ENCODE measurements at regions not wholly inside any gene's neighbourhood (a gene's known extent, or its start where the extent isn't known, plus 50 kb on each side); places are given as distances from the start of the nearest gene placed in this dataset.
"Not testable (repeated sequence)": the region's sequence is repeated elsewhere in the genome, so short reads cannot be mapped to it uniquely, and the experiment has no call there.

DNA sequence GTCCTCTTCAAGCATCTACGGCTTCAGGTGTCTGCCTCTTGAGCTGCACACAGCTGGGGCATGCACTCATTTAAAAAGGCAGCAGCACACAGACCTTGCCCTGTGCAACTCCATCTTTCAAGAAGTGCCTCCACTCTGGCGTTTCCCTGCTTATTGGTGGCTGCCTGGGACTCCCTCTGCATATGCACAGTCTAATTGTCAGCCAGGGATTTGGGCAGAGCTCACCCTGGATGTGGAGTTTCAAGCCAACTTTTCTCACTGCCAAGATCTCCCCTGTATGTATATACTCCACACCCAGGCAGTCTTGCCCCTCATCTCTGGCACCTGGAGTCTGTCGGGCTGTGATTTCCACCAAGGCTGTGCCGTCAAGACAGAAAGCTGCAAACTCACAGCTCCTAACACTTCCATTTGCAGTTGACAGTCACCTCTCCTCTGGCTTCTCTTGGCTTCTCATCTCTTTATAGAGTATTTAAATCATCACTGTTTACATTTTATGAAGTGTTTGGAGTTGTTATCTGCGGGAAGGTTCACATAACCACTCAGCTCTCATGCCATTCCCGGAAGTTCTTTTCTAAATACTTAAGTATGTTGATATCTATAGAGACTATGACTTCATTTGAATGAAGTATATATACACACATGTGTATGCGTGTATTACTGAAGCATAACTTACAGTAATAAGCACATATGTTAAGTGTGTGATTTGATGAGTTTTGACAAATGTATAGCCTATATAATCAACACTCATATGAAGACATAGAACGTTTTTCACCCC is 128.2 kb downstream of the NPIPB11 start:
- H3K4me1 ChIP-seq; H3K4me3 ChIP-seq; H3K27ac ChIP-seq; H3K9me3 ChIP-seq; H3K36me3 ChIP-seq; intact Hi-C loops (cut with DNase I; ENCODE audit: low total_unique reads); H3K27me3 ChIP-seq; DNase-seq (ENCODE audit: low spot score in 2 of 2): not testable (repeated sequence)

DNA sequence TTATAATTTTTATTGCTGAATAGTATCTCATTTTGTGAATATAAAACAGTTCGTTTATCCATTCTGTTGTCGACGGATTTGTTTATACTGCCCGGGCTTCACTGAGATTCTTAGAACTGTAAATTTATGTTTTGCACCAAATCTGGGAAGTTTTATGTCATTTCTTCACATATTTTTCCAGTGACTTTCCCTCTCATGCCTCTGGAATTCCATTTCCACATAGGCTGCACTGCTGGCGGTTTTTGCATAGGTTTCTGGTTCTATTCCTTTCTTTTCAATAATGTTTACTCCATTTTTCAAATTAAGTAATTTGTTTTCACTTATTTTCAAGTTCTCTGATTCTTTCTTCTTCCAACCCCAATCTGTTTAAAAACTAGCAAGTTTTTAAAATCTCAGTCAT is 130.1 kb downstream of the NPIPB11 start:
- H3K36me3 ChIP-seq; intact Hi-C loops (cut with DNase I; ENCODE audit: low total_unique reads); H3K4me3 ChIP-seq; H3K27me3 ChIP-seq; DNase-seq (ENCODE audit: low spot score in 2 of 2); H3K9me3 ChIP-seq; H3K4me1 ChIP-seq; H3K27ac ChIP-seq: not testable (repeated sequence)

DNA sequence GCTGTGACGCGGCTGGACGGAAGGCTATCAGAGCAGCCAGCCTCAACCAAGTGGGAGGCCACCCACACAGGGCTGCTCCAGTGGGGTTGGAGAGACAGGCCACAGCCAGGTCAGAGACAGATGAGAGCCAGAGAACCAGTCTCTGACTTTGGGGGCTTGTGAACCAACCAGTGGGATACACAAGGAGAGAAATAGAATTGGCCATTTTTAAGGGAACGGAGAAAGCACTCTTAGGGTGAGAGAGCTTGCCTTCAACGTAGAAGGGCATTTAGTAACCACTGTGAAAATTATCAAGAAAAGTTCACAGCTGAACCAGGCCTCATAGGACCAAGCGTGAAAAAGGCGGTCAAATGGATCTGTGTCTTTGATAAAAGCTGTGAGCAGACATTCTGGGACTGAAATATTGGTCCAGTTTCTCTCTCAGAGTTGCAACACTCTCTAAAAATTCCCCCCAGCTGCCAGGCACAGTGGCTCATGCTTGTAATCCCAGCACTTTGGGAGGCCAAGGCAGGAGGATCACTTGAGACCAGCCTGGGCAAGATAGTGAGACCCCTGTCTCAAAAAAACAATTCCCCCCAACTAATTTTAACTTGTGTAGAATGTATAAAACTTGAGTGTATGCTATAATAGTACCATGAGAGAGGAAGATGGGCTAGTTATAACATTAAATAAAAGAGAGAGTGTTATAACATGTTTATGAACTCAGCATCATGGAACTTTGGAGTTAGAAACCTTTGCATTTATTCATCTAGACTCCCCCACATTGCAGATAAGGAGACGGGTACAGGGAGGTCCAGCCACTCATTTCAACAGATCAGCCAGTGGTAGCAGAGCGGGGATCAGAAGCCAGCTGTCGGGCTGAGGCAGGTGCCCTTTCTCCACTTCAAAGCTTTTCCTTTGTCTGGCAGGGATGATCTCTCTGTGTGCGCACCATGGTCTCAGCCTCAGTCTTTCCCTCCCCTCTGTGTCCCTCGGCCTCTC is 132.2 kb downstream of the NPIPB11 start:
- intact Hi-C loops (cut with DNase I; ENCODE audit: low total_unique reads) = not testable (repeated sequence)
- peak overlapping the region in 1 of 2 donors; percentile 66 for H3K27ac ChIP-seq

DNA sequence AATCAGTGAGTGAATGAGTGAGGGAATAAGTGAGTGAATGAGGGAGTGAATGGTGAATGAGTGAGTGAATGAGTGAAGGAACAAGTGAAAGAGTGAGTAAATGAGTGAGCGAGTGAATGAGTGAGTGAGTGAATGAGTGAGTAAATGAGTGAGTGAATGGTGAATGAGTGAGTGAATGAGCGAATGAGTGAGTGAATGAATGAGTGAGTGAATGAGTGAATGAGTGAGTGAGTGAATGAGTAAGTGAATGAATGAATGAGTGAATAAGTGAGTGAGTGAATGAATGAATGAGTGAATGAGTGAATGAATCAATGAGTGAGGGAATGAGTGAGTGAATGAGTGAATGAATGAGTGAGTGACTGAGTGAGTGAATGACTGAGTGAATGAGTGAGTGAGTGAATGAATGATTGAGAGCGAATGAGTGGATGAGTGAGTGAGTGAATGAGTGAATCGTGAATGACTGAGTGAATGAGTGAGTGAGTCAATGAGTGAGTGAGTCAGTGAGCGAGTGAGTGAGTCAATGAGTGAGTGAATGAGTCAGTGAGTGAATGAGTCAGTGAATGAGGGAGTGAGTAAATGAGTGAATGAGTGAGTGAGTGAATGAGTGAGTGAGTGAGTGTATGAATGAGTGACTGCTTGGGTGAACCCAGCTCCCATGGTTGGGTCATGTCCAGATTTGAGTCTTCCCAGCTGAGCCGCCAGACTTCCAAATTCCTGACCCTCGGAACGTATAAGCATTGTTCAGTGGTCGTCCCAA is 133.0 kb downstream of the NPIPB11 start:
- peak overlapping the region in 1 of 2 donors; percentile 66 for H3K27ac ChIP-seq
- H3K9me3 ChIP-seq; H3K27me3 ChIP-seq; H3K4me1 ChIP-seq; DNase-seq (ENCODE audit: low spot score in 2 of 2); H3K36me3 ChIP-seq; intact Hi-C loops (cut with DNase I; ENCODE audit: low total_unique reads); H3K4me3 ChIP-seq: not testable (repeated sequence)

More for the DNA sequence above, 132.2 kb downstream of the NPIPB11 start:
- not testable (repeated sequence) for H3K27me3 ChIP-seq; H3K4me3 ChIP-seq; H3K9me3 ChIP-seq; H3K4me1 ChIP-seq; H3K36me3 ChIP-seq; DNase-seq (ENCODE audit: low spot score in 2 of 2)

DNA sequence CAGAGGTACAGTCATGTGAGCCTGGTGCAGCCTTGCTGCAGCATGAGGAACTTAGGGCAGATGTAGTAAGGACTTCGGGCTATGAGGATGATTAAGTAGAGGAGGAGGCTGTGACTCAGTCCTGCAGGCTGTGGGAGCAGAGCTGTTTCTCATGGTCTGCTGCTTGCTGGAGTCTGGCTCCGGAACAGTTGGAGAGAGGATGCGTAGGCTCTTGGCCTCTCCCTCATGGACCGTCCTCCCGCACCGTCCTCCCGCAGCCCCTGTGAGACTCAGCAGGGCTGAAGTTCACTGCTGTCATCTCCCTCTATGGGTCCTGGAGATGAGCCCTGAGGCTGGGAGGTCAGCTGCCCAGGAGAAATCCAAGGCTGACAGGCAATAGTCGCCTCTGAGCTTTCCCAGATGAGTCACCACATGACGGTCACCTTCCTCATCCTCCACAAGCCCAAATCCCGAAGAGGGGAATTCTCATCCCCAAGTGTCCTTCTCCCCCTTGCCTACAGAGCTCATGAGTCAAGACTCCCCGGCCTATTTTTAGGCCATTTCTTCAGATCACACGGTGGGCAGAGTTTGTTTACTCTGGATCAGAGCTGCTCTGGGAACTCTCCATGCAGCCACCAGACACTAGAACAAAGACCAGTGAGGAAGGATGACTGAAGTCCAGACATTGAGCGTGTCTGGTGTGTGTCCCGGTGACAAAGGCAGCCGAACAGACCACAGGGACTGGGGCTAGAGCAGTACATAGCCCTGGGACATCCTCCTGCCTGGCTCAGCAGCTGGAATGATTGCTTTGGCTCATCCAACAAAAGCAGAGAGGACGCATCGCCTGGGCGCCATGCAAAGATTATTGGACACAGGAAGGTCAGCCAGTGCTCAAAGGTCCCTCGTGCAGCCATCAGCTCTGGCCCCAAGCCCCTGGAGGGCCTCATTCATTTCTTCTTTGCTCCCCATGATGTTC is 134.5 kb downstream of the NPIPB11 start:
- H3K4me1 ChIP-seq; H3K9me3 ChIP-seq; intact Hi-C loops (cut with DNase I; ENCODE audit: low total_unique reads); H3K27me3 ChIP-seq; H3K4me3 ChIP-seq; H3K36me3 ChIP-seq: not testable (repeated sequence)
- peak overlapping the region; percentile 62 to 77 for H3K27ac ChIP-seq
- DNase-seq (ENCODE audit: low spot score in 2 of 2) = peak in 1 of 2 donors; percentile 14

DNA sequence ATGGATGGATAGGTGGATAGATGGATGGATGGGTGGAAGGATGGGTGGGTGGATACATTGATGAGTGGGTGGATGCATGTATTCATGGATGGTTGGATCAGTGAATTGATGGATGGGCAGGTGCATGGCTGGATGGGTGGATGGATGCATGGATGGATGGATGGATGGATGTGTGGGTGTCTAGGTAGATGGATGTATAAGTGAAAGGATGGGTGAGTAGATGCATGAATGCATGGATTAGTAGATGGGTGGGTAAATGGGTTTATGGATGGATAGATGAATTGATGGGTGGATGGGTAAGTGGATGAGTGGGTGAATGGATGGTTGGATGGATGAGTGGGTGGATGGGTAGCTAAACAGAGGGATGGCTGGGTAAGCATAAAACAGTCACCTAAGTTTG is 135.6 kb downstream of the NPIPB11 start:
- H3K27me3 ChIP-seq; intact Hi-C loops (cut with DNase I; ENCODE audit: low total_unique reads); H3K4me3 ChIP-seq; H3K27ac ChIP-seq; H3K4me1 ChIP-seq; DNase-seq (ENCODE audit: low spot score in 2 of 2); H3K9me3 ChIP-seq; H3K36me3 ChIP-seq: not testable (repeated sequence)

DNA sequence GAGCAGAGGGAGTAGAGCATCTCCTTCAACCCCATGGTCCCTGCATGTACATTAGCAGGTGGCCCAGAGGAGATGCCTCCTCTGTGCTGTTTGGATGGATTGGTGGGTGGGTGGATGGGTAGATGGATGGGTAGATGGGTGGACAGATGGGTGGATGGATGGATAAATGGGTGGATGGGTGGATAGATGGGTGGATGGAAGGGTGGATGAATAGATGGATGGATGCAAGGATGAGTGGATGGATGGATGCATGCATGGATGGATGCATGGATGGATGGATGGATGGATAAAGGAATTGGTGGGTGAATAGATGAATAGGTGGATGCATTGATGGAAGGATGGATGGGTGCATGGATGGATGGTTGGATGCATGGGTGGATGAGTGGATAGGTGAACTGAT is 136.5 kb downstream of the NPIPB11 start:
- H3K27me3 ChIP-seq; H3K9me3 ChIP-seq; intact Hi-C loops (cut with DNase I; ENCODE audit: low total_unique reads); H3K4me1 ChIP-seq; DNase-seq (ENCODE audit: low spot score in 2 of 2); H3K36me3 ChIP-seq; H3K4me3 ChIP-seq: not testable (repeated sequence)
- peak overlapping the region in 1 of 2 donors; percentile 56 for H3K27ac ChIP-seq

DNA sequence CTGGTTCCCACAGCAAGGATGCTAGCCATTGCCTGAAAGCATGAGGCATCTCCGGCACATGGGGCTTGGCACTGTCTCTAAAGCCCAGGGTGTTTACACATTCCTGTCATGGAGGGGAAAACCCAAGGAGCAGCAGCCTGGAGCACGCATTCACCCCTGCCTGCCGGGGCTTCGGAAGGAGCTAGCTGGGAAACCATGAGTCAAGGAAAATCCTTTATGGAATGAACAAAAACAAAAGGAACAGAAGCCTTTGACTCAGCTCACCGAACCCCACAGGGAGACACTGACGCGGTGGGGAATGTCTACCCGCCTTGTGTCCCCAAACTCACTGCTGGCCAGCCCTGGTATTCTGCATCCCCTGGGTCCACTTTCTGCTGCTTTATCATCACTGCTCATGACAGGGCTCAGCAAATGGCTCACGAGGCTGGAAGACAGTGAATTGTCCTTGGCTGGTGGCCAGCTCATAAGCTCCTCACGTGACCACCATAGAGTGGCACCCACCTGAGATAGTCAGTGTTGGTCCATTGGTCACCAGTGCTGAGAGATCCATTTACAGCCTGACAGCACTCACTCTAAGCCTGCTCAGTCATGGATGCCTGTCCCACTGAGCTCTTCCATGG is 137.2 kb downstream of the NPIPB11 start:
- DNase-seq (ENCODE audit: low spot score in 2 of 2); H3K36me3 ChIP-seq; H3K9me3 ChIP-seq; H3K27me3 ChIP-seq; H3K4me1 ChIP-seq; H3K4me3 ChIP-seq; intact Hi-C loops (cut with DNase I; ENCODE audit: low total_unique reads): not testable (repeated sequence)
- peak overlapping the region; percentile 52 to 56 for H3K27ac ChIP-seq

DNA sequence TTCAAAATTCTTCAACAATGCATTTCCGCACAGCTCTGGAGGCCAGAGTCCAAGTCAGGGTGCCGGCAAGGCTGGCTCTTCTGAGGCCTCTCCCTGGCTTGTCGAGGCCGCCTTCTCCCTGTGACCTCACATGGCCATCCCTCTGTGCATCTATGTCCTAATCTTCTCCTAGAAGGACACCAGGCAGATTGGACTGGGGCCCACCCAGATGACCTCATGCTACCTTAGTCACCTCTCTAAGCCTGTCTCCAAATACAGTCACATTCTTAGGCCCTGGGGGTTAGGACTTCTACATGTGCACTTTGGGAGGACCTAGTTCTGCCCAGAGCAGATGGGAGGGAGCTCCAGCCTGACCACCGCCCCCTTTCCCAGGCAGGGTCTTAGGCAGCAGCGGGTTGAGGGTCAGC is 137.7 kb downstream of the NPIPB11 start:
- H3K36me3 ChIP-seq; H3K27me3 ChIP-seq; H3K4me1 ChIP-seq; H3K4me3 ChIP-seq; DNase-seq (ENCODE audit: low spot score in 2 of 2); intact Hi-C loops (cut with DNase I; ENCODE audit: low total_unique reads); H3K9me3 ChIP-seq: not testable (repeated sequence)
- peak overlapping the region; percentile 10 to 56 for H3K27ac ChIP-seq

DNA sequence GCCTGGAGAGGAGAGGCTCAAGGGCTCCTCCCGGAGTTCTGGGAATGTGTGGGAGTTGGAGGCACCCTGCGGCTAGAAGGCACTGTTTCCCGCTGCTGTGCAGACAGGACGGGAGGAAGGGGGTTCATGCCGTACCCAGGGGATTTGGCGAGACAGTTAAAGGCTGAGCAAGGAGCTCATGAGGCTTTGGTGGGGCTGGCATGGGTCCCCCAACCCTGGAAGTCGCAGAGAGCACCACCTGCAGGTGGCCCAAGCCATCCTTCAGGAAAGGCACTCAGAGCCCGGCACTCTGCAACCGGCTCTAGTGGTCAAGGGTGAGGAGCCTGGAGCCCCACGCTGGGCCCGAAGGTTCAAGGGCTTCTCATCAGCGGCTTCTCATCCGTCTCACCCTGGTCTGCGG is 138.2 kb downstream of the NPIPB11 start:
- H3K4me3 ChIP-seq; H3K36me3 ChIP-seq; H3K27me3 ChIP-seq; DNase-seq (ENCODE audit: low spot score in 2 of 2); intact Hi-C loops (cut with DNase I; ENCODE audit: low total_unique reads); H3K4me1 ChIP-seq; H3K9me3 ChIP-seq: not testable (repeated sequence)
- peak overlapping the region; percentile 10 to 56 for H3K27ac ChIP-seq

DNA sequence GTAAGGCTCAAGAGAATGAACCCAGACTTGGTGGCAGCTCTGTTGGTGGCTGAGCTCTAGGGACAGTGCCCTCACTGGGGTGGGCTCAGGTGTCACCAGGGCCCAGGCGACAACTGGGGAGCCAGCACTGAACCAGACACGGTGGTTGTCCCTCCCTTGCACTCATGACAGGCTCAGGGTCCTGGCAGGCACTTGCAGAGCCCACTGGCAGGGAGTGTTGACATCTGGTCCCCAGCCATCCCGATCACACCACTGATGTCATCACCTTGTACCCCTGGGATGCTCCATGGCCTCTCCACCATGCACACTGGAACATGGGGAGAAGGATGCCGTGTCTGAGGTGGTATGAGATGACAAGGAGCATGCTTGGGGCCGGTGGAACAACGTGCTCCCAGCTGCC is 138.6 kb downstream of the NPIPB11 start:
- H3K27me3 ChIP-seq; intact Hi-C loops (cut with DNase I; ENCODE audit: low total_unique reads); H3K36me3 ChIP-seq; H3K4me3 ChIP-seq; DNase-seq (ENCODE audit: low spot score in 2 of 2); H3K4me1 ChIP-seq; H3K9me3 ChIP-seq: not testable (repeated sequence)
- H3K27ac ChIP-seq = peak overlapping the region in 1 of 2 donors; percentile 32

Measured in breast epithelium (tissue), 4 donors.